ENCODE measurements at regions not wholly inside any gene's neighbourhood (a gene's known extent, or its start where the extent isn't known, plus 50 kb on each side); places are given as distances from the start of the nearest gene placed in this dataset.

GRCh38 chr5:157917491-157917890 is 58.5 kb upstream of the CLINT1 start:
- TF ChIP-seq EZH2 (IDR thresholded peaks at IDR 0.05; ENCODE audit: borderline replicate concordance, low read depth, low read length, severe bottlenecking) (no peak), CTCF (IDR thresholded peaks at IDR 0.05; ENCODE audit: borderline replicate concordance, extremely low read depth, low read length, poor library complexity, severe bottlenecking) (no peak)
